Erythroblast (primary cell): ENCODE measurements at regions not wholly inside any gene's neighbourhood (a gene's known extent, or its start where the extent isn't known, plus 50 kb on each side); places are given as distances from the start of the nearest gene placed in this dataset.

Experiments
- GATA1 ChIP-seq: IDR thresholded peaks from 2 replicates; pipeline ENCODE4 v1.6.1; 2011; ENCODE audit warnings: low read depth, mild to moderate bottlenecking, control low read depth, low read length, moderate library complexity
- POLR2A ChIP-seq: IDR thresholded peaks from 2 replicates; pipeline ENCODE4 v1.6.1; 2011; ENCODE audit warnings: mild to moderate bottlenecking, low read length

- TF ChIP-seq POLR2A (no peak), GATA1 (no peak)
Measured at GRCh38 chr5:155914766-155915165, 412.2 kb upstream of the SGCD start.
